Left kidney (tissue), 1 donor: ENCODE measurements at regions not wholly inside any gene's neighbourhood (a gene's known extent, or its start where the extent isn't known, plus 50 kb on each side); places are given as distances from the start of the nearest gene placed in this dataset.

ENCODE experiments used
- DNase-seq: peaks from one replicate; pipeline ENCODE4 v3.0.0-alpha.2; 2013

DNA sequence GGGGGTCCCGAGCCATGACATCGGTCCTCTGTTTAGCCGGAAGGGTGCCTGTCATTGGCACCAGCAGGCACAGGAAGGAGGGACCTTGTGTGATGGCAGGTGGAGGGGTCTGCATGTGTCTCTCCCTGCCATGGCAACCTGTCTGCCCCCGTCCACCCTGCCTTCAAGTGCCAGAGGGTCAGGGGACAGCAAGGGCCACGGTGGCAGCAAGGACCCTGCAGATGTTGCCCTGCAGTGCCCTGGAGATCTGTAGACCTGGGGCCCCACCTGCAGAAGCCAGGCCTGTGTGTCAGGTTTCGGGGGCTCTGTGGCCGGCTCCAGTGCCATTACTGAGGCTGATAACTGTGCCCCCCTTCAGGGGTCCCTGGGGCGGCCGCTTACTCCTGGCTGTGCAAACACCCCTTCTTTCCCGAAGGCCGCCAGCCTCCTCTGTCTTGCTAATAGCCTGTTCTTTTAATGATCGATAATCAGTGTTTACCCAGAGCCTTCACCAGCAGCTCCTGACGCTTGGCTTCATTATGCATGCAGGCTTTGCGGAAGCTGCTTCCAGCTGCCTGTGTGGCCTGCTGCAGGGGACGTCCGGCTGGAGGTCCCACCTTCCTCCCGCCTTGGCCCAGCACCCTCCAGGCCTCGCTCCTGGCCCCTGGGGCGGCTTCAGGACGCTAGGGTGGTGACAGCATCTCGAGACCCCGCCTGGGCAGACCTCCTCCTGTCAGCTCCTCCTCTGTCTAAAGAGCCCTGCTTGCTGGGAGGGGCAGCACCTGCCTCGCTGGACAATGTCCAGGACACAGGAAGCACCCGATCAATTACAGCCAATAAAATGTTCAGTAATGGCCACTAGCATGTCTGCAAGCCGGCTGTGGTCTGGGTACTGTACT is 153.0 kb downstream of the KIF26A start:
- no peak for DNase-seq

DNA sequence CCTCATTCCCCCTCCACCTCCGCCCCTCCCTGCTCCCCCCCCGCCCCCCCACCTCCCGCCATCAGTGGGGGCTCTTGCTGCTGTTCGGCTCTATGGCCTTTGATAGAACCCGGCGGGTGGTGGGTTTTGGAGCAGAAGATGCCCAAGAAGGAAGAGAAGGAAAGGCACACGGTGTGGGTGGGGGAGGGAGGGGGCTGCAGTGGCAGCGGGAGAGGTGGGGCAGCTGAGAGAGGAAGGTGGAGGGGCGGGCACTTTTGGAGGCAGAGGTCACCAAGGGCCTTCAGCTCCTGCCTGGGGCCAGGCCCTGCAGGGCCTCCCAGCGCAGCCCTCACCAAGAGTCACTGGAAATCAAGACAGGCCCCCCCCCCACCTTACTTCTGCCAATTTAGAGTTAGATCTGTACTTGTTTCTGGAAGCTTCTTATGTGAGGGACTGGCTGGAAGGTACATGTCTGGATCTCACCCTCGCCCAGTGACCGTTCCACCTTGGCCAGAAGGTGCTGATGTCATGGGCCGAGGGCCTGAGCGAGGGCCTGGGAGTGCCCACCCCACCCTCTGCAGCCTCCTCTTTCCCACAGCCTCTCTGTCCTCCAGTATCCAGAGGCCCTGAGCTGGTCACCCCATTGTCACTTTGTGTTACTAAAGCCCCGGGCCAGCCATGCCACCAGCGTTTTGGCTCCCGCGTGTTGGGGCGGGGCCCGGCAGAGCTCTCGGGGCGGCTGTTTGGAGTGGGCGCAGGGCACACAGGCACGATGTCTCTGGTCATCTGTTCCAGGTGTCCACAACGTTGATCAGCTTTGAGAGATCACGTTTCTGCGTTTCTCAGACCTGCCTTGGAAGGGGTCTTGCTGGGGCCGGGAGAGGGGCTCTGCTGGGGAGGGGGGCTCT is 153.9 kb downstream of the KIF26A start:
- DNase-seq = no peak

DNA sequence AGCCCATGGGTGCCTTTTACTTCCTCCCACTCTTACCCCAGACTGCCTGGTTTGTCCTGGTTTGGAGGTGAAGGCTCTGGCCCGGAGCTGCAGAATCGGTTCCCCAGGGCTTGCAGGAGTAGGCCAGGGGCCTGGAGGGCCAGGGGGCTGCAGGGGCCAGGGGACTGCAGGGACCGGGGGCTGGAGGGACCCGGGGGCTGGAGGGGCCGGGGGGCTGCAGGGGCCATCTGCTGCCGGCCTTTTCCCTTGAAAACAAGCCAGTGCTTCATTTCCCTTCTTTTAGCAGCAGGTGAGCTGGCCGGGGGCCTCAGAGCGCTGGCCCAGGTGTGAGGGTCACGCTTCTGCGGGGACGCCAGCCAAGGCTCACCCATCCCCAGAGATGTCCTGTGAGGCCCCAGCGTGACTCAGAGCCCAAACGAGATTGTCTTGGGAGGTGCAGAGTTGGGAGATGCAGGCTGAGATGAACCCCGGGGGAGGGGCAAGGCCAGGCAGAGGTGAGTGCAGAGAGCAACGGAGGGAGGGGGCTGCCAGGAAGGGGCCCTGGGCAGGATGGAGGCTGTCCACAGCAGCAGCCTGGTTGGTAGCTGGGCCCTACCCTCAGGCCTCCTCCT is 154.9 kb downstream of the KIF26A start:
- no peak for DNase-seq

DNA sequence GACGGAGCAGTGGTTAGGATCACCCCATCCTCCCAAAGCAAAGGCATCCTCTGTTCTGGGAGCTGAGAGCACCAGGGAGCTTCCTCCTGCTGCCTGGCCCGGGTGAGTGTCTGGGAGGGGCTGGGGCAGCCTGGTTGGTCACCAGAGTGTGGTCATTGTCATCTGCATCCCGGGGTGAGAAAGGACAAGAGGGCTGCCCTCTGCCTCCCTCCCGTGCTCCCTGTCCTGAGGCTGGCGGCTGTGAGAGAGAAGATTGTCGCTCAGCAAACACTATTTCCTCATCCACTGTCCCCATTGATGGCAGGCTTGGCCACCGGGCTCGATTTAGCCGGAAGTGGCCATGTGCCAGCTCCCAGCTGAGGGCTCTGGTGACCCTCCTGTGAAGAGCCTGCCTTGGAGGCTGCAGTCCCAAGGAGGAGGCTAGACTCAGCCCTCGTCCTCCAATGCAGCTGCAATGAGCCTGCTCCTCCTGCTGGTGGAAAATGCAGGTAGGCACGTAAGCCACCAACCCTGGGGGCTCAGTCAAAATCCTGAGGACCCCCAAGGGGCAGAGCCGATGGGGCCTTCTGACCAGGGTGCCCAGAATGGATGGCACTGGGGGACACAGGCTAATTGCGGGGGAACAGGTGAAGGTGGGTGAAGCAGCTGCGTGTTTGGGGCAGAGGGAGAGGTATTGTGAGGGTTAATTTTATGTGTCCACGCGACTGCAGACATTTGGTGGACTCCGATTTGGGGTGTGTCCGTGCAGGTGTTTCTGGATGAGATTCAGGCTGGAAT is 155.7 kb downstream of the KIF26A start:
- no peak for DNase-seq

DNA sequence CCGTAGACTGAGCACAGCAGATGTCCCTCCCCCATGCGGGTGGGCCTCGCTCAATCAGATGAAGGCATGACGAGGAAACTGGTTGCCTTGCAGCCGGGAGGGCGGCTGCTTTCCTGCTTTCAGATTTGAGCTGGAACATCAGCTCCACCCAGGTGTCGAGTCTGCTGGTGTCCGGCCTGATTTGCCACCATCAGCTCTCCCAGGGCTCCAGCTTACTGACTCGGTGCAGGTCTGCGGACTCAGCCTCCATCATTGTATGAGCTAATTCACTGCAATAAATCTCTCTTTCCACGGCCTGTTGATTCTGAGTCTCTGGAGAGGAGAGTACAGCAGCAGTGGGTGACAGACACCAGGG is 156.2 kb downstream of the KIF26A start:
- no peak for DNase-seq

DNA sequence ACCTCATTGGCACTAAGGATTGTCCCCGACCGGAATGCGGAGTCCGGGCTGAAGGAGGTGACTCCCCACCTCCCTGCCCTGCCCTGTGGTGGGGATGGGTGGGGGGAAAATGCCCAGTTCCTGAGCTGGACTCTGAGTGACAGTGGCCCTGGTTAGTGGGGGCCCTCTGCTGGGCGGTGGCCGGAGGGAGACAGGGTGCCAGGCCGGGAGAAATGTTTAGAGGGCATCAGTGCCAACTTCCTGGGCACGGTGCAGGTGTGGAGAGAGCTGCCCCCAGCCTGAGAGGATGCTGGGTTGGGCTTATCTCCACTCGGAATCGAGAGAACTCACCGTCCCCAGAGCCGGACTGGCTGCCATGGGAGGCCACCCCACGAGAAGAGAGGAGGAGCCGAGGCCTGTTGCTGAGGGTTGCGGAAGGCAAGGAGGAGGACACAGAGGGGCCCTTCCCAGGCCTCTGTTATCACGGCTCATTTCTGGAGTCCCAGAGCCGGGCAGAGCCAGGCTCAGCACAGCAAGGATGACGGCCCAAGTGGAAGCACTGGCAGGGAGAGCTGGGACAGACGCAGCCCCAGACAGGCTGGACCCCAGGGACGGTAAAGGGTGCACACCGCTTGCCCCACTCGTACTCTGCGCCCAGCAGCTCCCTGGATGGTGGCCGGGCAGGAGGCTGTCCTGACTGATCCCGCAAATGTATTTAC is 156.7 kb downstream of the KIF26A start:
- no peak for DNase-seq

DNA sequence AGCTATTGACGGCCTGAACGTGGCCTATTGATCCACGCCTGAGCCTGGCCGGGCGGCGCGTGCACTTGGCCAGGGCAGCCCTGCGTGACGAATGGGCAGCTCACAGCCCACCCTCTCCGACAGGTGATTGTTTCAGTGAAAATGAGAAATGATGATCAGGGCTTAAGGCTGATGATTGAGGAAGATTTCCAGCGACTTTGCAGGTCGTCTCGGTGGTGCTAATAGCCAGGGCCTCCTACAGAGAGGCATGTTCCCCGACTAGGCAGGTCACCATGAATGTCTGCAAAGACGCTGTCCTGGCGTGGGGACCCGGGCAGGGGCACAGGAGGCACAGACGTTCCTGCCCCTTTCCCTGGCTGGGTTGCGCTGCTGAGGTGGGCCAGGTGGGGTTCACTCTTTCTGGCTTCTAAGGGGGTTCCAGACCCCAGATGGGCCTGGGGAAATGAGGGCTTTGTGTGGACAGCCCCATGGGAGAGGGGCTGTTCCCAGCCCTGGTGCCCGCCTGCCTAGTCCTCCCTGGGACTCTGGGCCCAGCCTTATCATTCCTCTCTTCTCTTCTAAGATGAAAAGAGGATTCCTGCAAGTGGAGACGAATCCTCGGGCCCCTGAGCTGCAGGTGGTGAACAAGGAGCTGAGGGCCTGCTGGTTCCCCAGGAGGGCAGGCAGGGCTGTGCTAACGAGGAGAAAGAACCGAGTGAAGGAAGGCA is 157.4 kb downstream of the KIF26A start:
- no peak for DNase-seq

DNA sequence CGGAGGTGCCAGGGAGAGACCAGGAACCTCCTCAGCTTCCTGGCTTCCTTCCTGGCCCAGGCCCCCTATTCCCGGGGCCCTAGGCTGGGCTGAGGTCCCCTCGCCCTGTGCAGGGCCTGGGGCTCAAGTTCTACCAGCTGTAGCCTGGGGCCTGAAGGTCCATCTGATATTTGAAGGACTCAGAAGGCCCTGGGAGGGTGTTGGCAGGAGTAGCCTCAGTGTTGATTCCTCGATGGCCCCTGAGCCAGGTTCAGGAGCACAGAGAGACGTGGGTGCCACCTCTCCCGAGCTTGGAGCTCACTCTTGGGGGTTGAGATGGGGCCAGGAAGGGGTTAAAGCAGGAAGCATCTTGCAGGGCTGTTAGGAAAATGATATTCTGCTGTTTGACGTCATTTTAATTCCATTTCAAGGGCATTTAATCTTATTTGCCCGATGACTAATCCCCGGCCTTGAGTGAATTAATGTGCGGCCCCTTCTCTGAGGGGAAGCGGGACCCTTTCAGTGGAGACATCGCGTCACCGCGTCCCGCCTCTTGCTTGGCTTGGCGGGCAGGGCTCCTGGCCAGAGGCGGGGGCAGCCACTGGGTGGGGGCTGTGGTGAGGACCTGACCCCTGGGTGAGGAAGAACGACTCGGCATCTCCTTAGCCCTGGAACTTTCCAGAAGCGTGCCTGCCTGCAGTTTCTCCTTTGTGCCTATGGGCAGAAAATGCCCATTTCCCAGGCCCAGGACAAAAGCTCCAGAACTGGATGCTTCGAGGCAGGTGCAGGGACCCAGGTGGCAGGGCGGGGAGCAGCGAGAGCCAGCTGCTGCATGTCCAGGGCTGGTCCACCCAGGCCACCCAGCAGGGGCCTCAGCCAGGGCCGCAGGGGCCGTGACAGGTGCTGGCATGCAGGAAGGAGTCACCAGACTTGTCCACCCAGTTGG is 158.3 kb downstream of the KIF26A start:
- DNase-seq = no peak

- DNase-seq = no peak
Observed at GRCh38 chr14:104297313-104297704, 158.9 kb downstream of the KIF26A start.

- no peak for DNase-seq
Observed at GRCh38 chr14:104297721-104298401, 159.5 kb downstream of the KIF26A start.

- DNase-seq = no peak
Observed at GRCh38 chr14:104298458-104298857, 160.1 kb downstream of the KIF26A start.

GRCh38 chr14:104299993-104300761 is 161.8 kb downstream of the KIF26A start:
- no peak for DNase-seq

DNA sequence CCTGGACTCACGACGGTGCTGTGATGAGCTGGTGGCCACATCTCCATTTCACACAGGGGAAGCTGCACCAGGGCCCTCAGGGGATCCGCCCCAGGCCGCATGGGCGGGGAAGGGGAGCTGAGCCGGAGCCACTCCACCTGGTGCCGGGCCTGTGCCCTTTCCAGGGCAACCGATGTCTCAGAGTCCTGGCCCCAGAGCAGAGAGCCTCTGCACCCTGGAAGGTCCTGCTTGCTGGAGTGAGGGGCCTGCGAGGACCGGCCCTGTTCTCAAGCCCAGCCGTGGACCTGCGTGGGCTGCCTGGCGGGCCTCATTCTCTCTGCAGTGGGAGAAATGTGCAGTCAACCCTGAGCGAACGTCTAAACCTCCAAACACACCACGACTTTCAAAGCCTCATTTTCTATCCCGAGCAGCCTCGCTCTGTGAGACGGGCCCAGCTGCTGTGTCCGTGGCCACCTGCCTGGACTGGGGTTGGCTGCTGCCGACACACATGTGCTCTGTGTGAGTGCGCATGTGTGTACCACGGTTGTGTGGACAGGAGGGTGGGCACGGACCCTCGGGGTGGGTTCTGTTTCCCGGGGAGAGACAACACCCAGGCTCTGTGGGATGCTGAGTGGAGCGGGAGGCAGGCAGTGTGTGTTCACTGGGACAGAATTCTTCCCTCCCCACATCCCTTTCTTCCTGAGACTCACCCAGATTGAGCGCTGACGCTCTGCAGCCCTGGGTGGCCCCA is 163.5 kb downstream of the KIF26A start:
- no peak for DNase-seq

DNA sequence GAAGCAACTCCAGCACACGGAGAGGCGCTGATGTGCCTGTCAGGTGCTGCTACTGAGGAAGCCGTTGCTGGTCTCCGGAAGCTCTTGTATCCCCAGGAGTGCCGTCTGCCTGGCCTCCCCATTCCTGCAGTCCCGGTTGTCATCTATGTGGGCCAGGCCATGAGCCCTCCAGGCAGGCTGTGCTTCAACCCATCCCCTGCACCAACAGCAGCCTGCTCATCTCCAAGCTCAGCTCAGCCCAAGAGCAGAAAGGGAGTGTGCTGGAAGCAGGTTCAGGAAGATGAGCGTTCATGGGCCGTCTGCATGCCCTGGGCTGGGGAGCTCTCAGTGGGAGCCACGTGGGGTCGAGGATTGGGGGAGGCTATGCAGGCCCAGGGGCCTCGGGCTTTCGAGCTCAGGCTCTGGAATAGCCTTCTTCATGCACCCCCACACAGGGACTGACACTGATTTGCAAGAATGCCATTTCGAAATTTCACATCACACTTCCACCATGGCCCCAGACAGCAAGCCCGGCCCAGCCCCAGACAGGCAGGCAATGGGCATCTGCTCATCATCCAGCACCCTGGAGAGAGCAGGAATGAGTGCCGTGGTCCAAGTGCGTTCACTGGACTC is 164.5 kb downstream of the KIF26A start:
- DNase-seq = no peak

GRCh38 chr14:104303705-104304425 is 165.5 kb downstream of the KIF26A start:
- DNase-seq = no peak
